Skin of body (tissue), 1 donor: ENCODE measurements at regions not wholly inside any gene's neighbourhood (a gene's known extent, or its start where the extent isn't known, plus 50 kb on each side); places are given as distances from the start of the nearest gene placed in this dataset.

Source experiments
- DNase-seq: peaks from one replicate; lab custom pipeline; 2025; lab: John Stamatoyannopoulos, UW

DNA sequence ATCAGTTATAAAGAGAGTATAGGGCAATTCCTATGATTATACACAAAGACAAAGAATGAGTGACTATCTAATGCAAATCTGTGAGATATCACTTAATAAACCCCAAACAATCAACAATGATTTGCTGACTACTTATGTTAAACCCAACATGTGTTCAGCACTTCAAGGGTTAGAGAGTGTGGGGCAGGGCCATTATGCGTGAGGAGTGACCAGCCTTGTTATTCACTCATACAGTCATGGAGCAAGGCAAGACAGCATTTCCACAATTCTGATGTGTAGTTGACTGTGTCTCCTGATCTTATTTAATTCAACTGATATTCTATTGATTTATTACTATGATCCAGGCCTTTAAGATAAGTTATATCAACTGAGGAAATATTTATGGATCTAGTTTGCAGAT, 251.7 kb downstream of the CYRIA start:
- no peak for DNase-seq

DNA sequence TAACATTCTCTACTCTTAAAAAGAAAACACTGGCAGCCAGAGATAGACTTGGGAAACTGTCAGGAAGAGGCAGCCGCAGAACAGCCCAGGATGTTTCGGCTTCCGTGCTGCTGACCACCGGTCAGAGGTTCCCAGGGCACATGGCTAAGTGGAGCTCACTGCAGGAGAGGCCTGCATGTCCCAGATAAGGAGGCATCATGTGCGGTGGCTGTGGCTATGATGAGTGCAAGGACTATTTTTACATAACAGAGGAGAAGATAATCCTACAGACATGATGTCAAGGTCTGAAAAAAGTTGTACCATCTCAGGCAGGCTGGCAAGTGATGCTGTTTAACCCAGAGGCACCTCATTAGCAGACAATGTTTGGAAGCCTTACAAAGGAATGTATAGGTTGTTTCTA, 252.3 kb downstream of the CYRIA start:
- no peak for DNase-seq

DNA sequence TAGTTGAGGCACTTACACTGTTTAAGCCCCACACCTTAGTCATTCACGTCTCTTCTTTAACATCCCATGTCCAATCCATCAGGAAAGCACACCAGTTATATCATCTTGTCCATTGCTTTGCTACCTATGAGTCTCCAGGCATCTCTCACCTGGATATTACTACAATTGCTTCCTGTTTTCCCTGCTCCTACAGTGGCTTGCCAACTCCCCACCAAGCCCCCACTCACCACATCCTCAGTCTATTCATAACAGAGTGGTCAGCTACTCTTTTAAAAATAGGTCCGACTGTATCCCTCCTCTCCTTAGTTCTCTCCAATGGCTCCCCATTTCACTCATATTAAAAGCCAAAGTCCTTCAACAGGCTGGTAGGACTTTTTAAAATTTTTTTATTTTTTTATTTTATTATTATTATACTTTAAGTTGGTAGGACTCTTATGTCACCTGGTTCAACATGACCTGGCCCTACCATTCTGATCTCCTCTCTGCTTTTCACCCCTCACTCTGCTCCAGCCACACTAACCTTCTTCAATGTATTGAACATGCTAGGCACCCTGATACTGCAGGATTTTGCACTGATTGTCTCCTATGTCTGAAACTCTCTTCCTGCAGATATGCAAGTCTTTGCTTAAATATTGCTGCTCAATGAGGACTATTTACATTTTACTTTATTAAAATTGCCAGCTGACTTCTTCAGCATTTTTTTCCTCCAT, 253.2 kb downstream of the CYRIA start:
- DNase-seq, result no peak

DNA sequence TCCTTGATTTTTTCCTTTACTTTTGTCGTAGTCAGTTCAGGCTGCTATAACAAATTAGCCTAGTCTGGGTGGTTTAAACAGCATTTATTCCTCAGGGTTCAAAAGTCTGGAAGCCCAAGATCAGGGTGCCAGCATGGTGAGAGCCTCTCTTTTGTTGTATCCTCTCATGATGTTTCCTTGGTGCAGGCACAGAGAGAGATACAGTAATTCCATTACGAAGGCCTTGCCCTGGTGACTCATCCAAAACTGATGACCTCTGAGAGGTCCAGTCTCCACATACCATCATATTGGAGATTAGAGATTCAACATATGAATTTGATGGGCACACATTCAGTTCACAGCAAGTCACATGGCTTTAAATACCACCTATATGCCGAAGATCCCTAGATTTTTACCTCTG, 253.8 kb downstream of the CYRIA start:
- no peak for DNase-seq

DNA sequence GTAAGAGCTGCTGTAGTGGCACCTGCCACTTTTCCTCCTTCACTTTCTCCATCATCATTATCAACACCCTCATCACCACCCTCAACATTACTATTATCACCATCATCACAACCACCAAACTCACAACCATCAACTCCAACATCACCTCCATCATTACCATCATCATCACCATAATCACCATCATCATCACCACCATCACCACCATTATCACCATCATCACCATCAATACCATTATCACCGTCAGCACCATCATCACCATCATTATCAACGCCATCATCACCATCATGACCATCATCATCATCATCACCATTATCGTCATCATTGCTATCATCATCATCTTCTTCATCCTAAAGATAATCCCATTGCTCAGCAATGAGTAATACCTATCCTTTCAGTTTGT, 255.8 kb downstream of the CYRIA start:
- no peak for DNase-seq

DNA sequence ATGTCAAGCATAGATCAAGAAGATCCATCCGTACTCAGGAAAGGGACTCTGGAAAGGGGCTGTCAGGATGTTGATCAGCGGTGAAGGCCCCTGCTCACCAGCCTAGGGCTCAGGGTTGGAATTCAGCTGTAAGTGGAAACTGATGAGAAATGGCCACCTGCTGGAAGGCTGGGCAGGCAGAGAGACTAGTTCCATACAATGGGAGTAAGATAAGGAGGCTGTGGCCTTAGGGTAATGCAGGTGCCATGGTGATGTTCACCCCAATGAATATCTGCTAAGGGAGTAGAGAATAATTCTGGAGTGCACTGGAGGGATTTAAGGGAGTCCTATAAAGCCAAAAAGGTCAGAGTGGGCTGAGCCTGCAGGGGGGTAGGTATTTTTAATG, 256.6 kb downstream of the CYRIA start:
- DNase-seq, result no peak

DNA sequence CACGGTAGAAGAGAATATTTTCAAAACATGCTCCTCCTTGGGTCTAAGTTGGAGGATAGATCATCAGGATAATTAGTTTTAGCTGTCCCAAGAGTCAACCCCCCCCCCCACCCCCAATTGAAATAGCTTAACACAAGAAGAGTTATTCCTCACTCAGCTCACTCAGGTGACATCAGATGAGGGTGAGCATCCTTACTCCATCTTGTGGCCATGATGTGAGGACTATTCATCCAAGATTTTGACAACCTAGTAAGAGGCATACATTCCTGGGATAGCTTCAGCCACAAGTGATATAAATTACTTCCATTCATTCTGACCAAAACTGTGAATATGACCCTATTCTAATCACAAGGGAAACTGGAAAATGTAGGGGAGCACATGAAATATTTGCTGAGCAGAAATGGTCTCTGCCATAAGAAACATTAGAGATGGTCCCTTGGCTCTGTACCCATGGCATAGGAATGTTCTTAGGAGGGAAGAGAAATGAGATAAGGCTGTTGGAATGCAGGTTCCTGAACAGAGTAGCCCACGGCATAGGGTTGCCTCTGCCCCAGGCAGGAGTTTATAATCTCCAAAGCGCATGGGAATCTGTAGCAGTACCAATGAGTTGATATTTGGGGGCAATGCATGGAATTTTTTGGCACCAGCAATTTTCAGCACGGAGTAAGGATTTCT, 257.2 kb downstream of the CYRIA start:
- no peak for DNase-seq

DNA sequence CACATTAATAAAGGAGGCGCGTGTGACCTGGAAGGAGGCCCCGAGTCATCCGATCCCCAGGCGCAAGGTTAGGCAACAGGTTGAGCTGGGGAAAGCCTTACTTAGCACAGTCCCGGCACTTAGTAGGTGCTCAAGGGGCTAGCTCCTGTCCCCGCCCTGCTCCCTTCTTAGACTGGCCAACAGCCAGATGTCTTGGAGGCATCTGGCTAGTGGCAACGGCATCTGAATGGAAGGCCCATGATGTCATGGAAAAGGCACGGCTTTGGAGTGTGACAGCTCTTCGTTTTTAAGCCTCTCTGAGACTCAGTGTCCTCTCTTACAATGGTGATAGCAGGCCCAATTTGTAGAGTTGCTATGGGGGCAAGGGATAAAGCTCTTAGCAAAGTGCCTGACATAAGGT, 258.3 kb downstream of the CYRIA start:
- DNase-seq, result no peak

DNA sequence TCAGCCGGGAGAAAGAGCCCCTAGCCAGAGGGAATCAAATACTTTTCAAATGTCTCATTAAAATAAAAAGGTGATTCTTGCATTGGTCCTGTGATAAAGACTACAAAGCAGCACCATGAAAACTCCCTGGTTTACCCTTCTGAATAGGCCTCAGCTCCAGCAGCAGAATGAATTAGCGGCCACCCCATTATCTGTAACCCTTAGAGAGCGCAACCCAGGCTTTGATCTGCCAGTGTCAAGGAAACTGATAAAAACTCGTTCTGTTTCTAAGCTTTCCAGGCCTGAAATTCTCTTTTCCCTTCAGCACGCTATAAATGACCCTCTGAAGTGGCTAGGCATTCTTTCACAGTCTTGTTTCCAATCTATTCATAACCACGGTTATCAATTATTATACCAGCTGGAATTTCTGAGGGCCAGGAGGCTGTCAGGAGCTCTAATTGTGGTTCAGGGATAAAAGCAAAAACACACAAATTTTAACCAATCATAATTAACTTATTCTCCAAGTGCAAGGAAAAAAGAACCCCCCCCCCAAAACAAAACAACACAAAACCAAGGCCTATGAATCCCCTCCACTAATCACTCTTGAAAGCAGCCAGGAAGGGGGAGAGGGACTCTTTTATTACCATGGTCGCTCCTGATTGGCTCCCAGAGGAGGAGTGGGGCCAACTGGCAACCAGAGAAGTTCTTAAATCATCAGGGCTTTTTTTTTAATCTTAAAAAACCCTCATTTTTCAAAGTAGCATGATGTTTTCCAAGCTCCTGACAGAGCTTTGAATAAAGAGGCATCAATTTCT, 258.9 kb downstream of the CYRIA start:
- no peak for DNase-seq

DNA sequence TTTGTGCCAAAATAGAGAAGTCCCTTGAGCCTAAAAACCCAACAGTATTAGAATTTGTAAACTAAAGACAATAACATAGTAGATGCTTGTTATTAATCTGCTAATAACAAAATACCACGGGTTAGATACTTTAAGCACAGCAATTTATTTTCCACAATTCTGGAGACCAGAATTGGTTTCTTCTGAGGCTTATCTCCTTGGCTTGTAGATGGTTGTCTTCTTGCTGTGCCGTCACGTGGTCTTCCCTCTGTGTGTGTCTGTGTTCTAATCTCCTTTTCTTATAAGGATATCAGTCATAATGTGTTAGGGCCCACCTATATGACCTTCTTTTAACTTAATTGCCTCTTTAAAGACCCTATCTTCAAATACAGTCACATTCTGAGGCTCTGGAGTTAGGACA, 260.1 kb downstream of the CYRIA start:
- DNase-seq, result no peak

DNA sequence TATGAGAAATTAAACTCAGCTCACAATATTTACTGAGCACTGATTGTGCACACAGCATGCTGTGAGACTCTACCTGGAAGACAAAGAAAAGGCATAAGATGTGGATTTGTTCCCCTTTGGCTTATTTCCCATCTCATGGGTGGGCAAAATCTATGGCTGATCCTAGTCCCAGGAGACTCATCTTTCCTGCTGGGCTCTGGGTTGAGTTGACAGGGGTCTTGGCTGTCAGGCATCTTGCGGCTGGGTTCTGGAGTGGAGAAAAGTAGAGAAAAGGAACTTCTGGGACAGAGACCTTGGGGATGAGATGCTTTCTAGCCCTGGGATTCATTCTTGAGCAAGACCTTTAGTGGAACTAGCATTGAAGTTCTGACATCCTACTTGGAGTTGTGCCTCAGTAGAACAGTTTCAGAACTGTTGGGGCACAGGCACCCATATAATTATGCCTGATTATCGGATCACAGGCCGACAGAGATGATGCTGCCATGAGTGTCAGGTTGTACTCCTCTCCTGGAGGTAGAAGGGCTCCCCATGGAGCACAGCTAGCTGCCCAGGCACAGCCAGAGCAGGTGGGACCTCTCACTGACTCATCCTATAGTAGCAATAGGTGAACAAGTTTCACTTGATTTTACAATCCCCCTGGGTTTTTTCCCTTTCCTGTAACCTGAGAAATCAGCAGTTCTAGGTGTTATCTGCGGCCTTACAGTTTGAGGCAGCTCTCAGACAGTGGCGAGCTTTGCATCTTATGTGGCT, 260.9 kb downstream of the CYRIA start:
- no peak for DNase-seq

DNA sequence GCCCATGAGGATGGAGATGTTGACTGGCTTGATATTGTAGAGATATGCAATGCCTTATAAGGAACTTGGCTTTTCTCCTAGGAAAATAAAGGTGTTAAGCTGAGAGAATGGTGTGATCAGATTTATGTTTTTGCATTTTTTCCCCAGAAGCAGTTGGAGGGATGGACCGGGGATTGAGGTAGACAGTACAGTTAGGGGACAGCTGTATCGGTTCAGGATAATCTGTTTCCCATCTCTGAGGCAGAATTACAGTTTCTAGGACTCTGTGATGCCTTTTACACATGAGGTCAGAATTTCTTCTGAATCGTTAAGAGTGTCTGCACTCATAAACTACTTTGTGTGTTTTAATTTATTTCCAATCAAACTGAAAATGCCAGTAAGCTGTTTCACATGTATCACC, 261.5 kb downstream of the CYRIA start:
- DNase-seq, result no peak

DNA sequence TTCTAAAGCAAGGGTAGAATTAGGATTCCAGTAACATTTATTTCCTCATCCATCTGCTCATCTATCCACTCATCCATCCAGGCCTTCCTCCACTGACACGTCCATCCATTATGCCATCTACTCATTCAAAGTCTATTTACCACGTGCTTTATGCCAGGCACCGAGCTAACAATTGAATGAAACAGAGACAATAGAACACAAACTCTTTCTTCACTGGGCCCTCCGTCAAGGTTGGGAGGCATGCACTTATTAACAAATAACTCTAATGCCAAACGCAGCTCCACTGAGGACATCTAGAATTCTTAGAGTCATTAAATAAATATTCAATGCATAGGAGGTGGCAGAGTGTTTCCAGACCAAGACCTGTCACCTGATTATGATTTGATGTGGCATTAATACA, 262.7 kb downstream of the CYRIA start:
- DNase-seq, result no peak

DNA sequence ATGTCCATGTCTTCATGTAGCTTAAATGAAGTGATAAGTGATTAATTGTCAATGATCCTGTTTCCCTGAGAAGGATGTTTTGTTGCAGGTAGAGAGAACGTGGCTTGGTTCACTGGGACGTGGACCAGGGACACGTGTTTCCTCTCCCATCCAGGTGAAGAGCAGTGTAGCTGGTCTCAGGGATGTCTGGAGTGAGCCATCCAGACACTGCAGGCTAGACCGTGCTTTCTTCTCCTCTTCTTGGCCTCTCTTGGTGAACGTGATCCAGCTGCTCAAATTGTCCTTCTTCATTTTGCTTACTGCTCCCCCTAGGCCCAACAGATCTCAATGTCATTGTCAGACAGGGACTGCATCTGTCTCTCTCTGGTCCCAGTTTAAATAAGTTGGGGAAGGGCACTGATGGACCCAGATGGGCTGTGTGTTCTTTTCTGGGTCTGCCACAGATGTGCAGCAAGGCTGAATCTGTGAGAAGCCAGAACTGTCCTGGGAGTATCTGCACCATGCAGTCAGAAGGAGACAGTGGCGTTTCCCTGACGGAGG, 263.8 kb downstream of the CYRIA start:
- DNase-seq, result no peak

DNA sequence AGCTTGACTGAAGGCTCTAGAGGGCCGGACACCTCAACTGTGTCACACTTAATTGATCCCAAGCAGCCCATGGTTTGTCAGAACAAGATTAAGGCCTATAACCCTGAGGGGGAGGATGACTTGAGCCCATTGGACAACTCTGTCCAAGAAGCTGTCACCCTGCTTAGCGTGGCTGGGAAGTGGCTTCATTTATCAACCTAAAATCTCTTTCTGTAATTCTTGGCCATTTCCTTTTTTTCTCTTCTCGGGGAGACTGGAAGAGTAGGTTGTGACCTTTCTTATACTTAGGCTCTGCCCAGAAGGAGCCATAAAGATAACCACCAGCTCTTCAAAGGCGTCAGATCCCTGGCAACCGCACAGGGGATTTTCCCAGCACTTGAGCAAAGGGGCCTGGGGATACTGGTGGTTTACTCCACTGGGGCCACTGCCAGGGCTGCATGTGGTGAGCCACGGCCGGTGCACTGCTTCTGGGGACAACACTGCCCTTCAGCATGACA, 265.5 kb downstream of the CYRIA start:
- DNase-seq, result no peak

DNA sequence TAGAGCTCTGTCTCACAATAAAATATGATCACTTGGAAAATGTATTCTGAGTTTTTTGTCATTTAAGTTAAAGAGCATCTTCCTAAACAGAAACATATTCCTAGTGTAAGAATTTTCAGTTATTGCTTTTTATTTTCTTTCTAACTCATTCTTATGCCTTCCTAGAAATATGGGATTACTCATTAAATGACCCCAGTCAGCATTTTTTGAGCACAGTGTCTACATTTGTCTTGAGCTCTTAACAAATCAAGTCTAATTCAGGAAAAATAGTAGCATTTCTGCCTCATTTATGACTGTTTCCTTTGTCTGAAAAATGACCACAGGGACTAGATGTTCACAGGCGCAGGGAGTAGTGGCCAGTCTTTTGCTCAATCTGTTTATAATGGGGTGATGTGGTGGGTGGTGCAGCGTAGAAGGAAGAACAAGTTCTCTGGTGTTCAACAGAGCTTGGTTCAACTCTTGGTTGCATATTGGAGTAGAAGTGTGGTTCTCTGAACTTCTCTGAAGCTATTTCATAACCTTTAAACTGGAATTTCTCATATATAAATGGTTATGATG, 267.1 kb downstream of the CYRIA start:
- no peak for DNase-seq

DNA sequence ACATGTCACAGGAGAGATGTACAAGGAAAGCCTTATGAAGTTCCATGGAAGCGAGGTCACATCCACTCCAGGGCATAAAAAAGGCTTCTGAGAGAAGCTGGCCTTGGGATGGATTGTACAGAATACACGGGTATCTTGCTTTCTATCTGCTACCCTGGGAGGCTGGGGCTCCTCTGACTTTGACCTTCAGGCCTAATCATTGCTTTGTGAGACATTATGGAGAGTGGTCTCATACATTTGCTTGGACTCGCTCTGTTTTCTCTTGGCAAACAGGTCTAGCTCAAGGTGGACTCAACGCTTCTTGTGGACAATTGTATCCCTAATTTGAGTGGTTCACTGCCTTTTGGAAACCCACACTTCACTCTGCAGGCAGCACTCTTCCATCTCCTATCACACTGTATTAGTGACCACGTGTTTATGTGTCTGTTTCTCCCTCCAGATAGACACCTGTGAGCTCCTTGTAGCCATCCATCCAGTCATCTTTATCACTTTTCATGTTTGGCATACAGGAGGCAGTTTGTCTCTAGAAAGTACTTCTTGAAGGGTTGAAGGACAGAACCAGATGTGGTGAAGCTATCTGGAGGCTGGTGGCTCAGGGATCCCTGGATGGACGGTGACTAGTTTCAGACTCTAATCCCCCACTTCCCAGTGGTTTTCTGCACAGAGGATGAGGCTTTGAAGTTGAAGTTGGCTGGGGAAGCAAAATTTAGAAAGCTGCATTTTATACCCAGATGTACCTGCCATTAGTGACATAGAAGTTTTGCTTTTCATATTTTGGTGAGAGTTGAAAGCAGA, 267.8 kb downstream of the CYRIA start:
- DNase-seq, result no peak

DNA sequence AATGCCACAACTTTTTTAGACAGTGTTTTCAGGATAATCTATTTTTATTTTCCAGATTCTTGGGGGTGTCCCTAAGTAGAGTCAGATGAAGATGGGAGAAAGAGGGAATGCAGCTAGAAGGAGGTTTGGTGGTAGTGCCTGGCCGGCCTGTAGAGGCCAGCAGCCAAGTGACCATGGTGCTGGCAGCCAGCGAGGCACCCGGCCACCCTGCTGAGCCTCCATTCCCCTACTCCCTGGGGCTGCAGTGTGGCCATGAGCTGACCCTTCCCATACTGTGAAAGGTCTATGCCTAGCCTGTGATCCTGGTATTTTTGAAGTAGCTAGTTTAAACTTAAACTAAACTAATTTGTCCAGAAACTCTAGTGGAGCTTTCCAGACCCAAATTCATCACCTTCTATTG, 268.6 kb downstream of the CYRIA start:
- DNase-seq, result no peak

DNA sequence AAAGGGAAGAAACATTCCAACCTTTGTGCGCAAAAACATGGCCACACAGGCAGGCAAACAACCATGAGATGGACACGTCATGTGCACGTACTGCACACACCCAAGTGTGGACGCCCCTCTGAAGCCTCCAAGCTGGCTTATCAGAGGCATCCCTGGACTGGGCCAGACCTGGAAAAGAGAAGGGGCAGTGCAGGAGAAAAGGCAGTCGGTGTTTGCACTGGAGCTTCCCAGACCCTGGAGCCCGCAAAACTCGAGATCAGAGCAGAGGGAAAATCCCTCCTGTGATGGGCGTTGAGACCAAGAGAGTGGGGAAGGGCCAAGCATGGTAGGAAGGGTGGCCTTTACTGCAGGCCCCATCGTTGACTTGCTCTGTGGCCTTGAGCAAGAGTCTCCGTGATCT, 269.5 kb downstream of the CYRIA start:
- no peak for DNase-seq

DNA sequence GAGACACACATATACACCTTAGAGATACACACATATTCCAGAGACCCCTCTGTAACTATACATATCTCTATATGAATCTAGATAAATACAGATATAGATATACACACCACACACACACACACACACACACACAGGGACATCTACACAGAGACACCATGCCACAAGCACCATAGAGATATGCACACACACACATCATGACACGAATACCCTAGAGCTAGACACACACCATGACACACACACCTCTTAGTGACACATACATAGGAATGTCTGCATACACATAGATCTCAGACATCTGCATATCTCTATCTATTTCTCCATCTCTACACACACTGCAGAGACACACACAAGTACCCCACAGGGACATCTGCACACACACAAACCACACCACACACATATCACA, 270.0 kb downstream of the CYRIA start:
- no peak for DNase-seq
